GM18505 (cell line): ENCODE measurements at regions not wholly inside any gene's neighbourhood (a gene's known extent, or its start where the extent isn't known, plus 50 kb on each side); places are given as distances from the start of the nearest gene placed in this dataset.

ENCODE experiments used
- ATAC-seq: cut with Tn5 transposase; IDR thresholded peaks from one replicate; pipeline ENCODE4 v1.9.1; 2021; ENCODE audit not compliant: unreplicated experiment
- POLR2A ChIP-seq: IDR thresholded peaks from 4 replicates; pipeline ENCODE4 v1.6.1; 2011; ENCODE audit warnings: borderline replicate concordance; ENCODE audit not compliant: insufficient read depth, insufficient read length; ENCODE audit errors: extremely low read depth

- no peak for TF ChIP-seq POLR2A
- no peak for ATAC-seq
Observed at GRCh38 chr6:138652824-138653223, 120.7 kb upstream of the CCDC28A start.

- ATAC-seq: no peak
- no peak for TF ChIP-seq POLR2A
Observed at GRCh38 chr6:138653435-138653834, 120.1 kb upstream of the CCDC28A start.

- no peak for TF ChIP-seq POLR2A
- ATAC-seq: peak; percentile 100
Observed at GRCh38 chr6:138654715-138655634, 118.6 kb upstream of the CCDC28A start.

- TF ChIP-seq POLR2A: no peak
- no peak for ATAC-seq
Observed at GRCh38 chr6:138655828-138656227, 117.7 kb upstream of the CCDC28A start.

GRCh38 chr6:138656364-138657064 is 117.1 kb upstream of the CCDC28A start:
- TF ChIP-seq POLR2A: no peak
- no peak for ATAC-seq

GRCh38 chr6:138657065-138657425 is 116.5 kb upstream of the CCDC28A start:
- TF ChIP-seq POLR2A: no peak

GRCh38 chr6:138659998-138660397 is 113.6 kb upstream of the CCDC28A start:
- TF ChIP-seq POLR2A: no peak
- no peak for ATAC-seq

More at GRCh38 chr6:138657065-138657425, 116.5 kb upstream of the CCDC28A start:
- no peak for ATAC-seq

GRCh38 chr6:138662471-138662870 is 111.1 kb upstream of the CCDC28A start:
- ATAC-seq: no peak
- TF ChIP-seq POLR2A: no peak

GRCh38 chr6:138663892-138664291 is 109.7 kb upstream of the CCDC28A start:
- TF ChIP-seq POLR2A: no peak
- ATAC-seq: no peak

GRCh38 chr6:138664745-138665144 is 108.8 kb upstream of the CCDC28A start:
- ATAC-seq: no peak
- TF ChIP-seq POLR2A: no peak

GRCh38 chr6:138666636-138667035 is 106.9 kb upstream of the CCDC28A start:
- no peak for ATAC-seq
- no peak for TF ChIP-seq POLR2A

- TF ChIP-seq POLR2A: no peak
- ATAC-seq: no peak
Observed at GRCh38 chr6:138667408-138667807, 106.2 kb upstream of the CCDC28A start.

GRCh38 chr6:138671351-138671750 is 102.2 kb upstream of the CCDC28A start:
- no peak for TF ChIP-seq POLR2A
- ATAC-seq: no peak
